GM12878 (cell line): ENCODE measurements at regions not wholly inside any gene's neighbourhood (a gene's known extent, or its start where the extent isn't known, plus 50 kb on each side); places are given as distances from the start of the nearest gene placed in this dataset.

Experiments
- EP300 ChIP-seq, 2 experiments: fragments of 150-350 bp in 1 of 2; IDR thresholded peaks; 2 replicates each; pipeline ENCODE4 v1.6.1; 2011 to 2012; ENCODE audit warnings: low read depth in 2 of 2, low read length in 2 of 2, borderline replicate concordance in 1 of 2, improper control_type of control experiment in 1 of 2, inconsistent platforms in 1 of 2; ENCODE audit not compliant: control insufficient read depth in 1 of 2
- GATAD2B ChIP-seq: fragments of 450-650 bp; conservative IDR thresholded peaks from 2 replicates; pipeline ENCODE4 v1.6.1; 2017; ENCODE audit warnings: low read depth, mild to moderate bottlenecking, moderate library complexity
- RB1 ChIP-seq: fragments of 450-650 bp; formaldehyde crosslinking; IDR thresholded peaks from 2 replicates; pipeline ENCODE4 v1.6.1; 2017; ENCODE audit warnings: mild to moderate bottlenecking, borderline replicate concordance
- SIN3A ChIP-seq: IDR thresholded peaks from 2 replicates; pipeline ENCODE4 v1.6.1; 2012; ENCODE audit warnings: low read depth, low read length, improper control_type of control experiment
- SUPT20H ChIP-seq: IDR thresholded peaks from 2 replicates; pipeline ENCODE4 v1.6.1; 2011; ENCODE audit warnings: low read depth, mild to moderate bottlenecking, low read length, moderate library complexity, borderline replicate concordance; ENCODE audit not compliant: control insufficient read depth

DNA sequence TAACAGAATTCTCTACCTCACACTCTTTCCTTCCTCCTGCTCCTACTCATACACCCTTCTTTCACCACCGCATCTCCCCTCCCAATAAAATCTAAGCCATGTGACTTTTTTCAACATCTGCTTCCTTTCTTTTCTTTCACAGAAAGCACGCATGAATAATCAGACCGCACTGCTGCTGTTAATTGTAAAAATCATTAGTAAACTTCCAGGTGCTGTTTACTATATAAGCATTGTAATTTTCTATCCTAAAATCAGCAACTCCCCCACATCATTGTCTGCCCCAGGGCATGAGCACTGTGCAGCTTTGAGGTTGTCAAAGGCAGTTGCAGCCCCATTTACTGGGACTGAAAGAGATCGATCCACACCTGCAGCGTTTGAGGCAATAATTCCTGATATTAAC lies 782.6 kb upstream of the ID2 start:
- TF ChIP-seq EP300 (IDR thresholded peaks at IDR 0.05; ENCODE audit: borderline replicate concordance in 1 of 2, control insufficient read depth in 1 of 2, low read depth in 2 of 2, low read length in 2 of 2): no peak
- TF ChIP-seq GATAD2B: no peak
- no peak for TF ChIP-seq RB1
- no peak for TF ChIP-seq SUPT20H
- TF ChIP-seq SIN3A: no peak
